Keratinocyte (primary cell): ENCODE measurements at regions not wholly inside any gene's neighbourhood (a gene's known extent, or its start where the extent isn't known, plus 50 kb on each side); places are given as distances from the start of the nearest gene placed in this dataset.

Experiments
- CTCF ChIP-seq, 3 experiments: IDR thresholded peaks in 1 of 3; conservative IDR thresholded peaks in 1 of 3; optimal IDR thresholded peaks in 1 of 3; 2 replicates in 2 of 3; 3 replicates in 1 of 3; pipeline versions ENCODE3 to v1.5.1; 2011; ENCODE audit warnings: low read length in 3 of 3, mild to moderate bottlenecking in 3 of 3, moderate library complexity in 2 of 3, control low read depth in 1 of 3, inconsistent platforms in 1 of 3; ENCODE audit not compliant: insufficient read depth in 2 of 3; ENCODE audit errors: extremely low read depth in 1 of 3
- EZH2 ChIP-seq: IDR thresholded peaks from one replicate; pipeline ENCODE4 v1.6.1; 2012; ENCODE audit warnings: inconsistent platforms, mild to moderate bottlenecking, low read length, moderate library complexity

- TF ChIP-seq CTCF (optimal IDR thresholded peaks at IDR 0.05 in 1 of 3, IDR thresholded peaks at IDR 0.05 in 1 of 3, conservative IDR thresholded peaks at IDR 0.05 in 1 of 3; ENCODE audit: extremely low read depth in 1 of 3, insufficient read depth in 2 of 3, low read length in 3 of 3) (peak; percentile 40 to 77 (median 68)), EZH2 (no peak)
Observed at GRCh38 chr4:9703391-9703790, 78.0 kb upstream of the DRD5 start.
